ENCODE measurements at regions not wholly inside any gene's neighbourhood (a gene's known extent, or its start where the extent isn't known, plus 50 kb on each side); places are given as distances from the start of the nearest gene placed in this dataset.

DNA sequence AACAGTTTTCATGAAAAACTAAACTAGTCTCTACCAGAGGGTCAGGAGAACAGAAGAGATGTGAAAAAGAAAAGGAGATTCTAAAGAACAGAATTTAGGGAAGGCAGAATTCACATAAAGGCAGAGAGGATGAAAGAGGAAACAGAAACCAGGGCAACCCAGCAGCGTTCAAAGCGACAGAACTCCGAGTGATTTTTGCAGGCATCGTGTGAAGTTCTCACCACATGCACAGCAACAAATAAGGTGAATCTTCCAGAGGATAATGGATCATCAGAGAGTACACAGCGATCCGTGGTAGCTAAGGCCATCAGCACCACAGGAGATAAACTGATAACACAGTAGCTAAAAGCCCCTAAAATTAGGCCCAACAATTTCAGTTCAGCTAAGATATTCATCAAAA is 250.8 kb upstream of the THBS1 start:
- TF ChIP-seq SUZ12 (IDR thresholded peaks at IDR 0.05; ENCODE audit: extremely low read depth, insufficient read depth, insufficient read length) (no peak), YY1 (IDR thresholded peaks at IDR 0.05; ENCODE audit: insufficient read depth, insufficient read length) (no peak)
